H1 (cell line): ENCODE measurements at regions not wholly inside any gene's neighbourhood (a gene's known extent, or its start where the extent isn't known, plus 50 kb on each side); places are given as distances from the start of the nearest gene placed in this dataset.

Experiments used
- ATF3 ChIP-seq: IDR thresholded peaks from 2 replicates; pipeline ENCODE4 v1.6.1; 2011; ENCODE audit warnings: low read depth, mild to moderate bottlenecking, low read length; ENCODE audit not compliant: insufficient read depth
- CTCF ChIP-seq, 3 experiments: IDR thresholded peaks; 1 replicate in 2 of 3; 2 replicates in 1 of 3; pipeline versions ENCODE4 v1.5.1 to v1.6.1; 2011; ENCODE audit warnings: low read length in 3 of 3, mild to moderate bottlenecking in 3 of 3, inconsistent platforms in 2 of 3, low read depth in 1 of 3, moderate library complexity in 1 of 3; ENCODE audit not compliant: insufficient read depth in 1 of 3; ENCODE audit errors: control extremely low read depth in 1 of 3
- EZH2 ChIP-seq: fragments of 200-600 bp; sonication (generic); IDR thresholded peaks from 2 replicates; pipeline ENCODE4 v1.7.1; 2012; ENCODE audit warnings: low read depth, mild to moderate bottlenecking, moderate library complexity, low read length, inconsistent platforms; ENCODE audit not compliant: severe bottlenecking
- POLR2AphosphoS5 ChIP-seq: IDR thresholded peaks from 2 replicates; pipeline ENCODE4 v1.6.1; 2011; ENCODE audit warnings: low read depth, low read length
- SIN3A ChIP-seq, 2 experiments: IDR thresholded peaks in 1 of 2; conservative IDR thresholded peaks in 1 of 2; 2 replicates each; pipeline ENCODE4 v1.6.1; 2011 to 2012; ENCODE audit warnings: low read length in 2 of 2, improper control_type of control experiment in 1 of 2, low read depth in 1 of 2, mild to moderate bottlenecking in 1 of 2

GRCh38 chr1:182143154-182143657 is 81.7 kb upstream of the ZNF648 start:
- TF ChIP-seq CTCF (IDR thresholded peaks at IDR 0.05; ENCODE audit: control extremely low read depth in 1 of 3, insufficient read depth in 1 of 3, low read depth in 1 of 3, low read length in 3 of 3), result peak; percentile 84 to 96 (median 92)
- TF ChIP-seq EZH2, result no peak
- no peak for TF ChIP-seq ATF3
- no peak for TF ChIP-seq POLR2AphosphoS5
- TF ChIP-seq SIN3A (conservative IDR thresholded peaks at IDR 0.05 in 1 of 2, IDR thresholded peaks at IDR 0.05 in 1 of 2; ENCODE audit: low read depth in 1 of 2, low read length in 2 of 2), result no peak
